ENCODE measurements at regions not wholly inside any gene's neighbourhood (a gene's known extent, or its start where the extent isn't known, plus 50 kb on each side); places are given as distances from the start of the nearest gene placed in this dataset.

DNA sequence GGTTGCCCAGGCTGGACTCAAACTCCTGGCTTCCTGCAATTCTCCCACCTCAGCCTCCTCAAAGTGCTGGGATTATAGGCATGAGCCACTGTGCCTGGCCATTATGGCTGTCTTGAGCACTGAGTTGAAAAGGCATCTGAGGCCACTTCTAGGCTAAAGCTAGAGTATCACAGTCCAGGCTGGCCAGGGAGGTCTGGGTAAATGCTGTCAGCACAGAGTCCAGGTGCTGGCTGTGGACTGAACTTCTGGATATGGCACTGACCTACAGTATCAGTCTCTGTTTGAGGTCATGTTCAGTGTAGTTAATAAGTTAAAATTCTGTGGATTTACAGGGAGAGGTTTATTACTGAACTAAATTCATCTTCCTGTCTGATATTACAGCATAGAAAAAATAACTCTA, 222.5 kb upstream of the TOM1L1 start:
- no peak for TF ChIP-seq TAF1 (IDR thresholded peaks at IDR 0.05; ENCODE audit: low read depth)
- TF ChIP-seq NFIC (IDR thresholded peaks at IDR 0.05): no peak
- no peak for TF ChIP-seq YY1 (IDR thresholded peaks at IDR 0.05; ENCODE audit: low read depth)
- TF ChIP-seq CREB1 (IDR thresholded peaks at IDR 0.05; ENCODE audit: low read depth): no peak
- TF ChIP-seq RAD21 (IDR thresholded peaks at IDR 0.05; ENCODE audit: low read depth): no peak
- TF ChIP-seq EP300 (IDR thresholded peaks at IDR 0.05; ENCODE audit: borderline replicate concordance): no peak
- no peak for TF ChIP-seq EGR1 (IDR thresholded peaks at IDR 0.05)
- TF ChIP-seq, protein P1, sequence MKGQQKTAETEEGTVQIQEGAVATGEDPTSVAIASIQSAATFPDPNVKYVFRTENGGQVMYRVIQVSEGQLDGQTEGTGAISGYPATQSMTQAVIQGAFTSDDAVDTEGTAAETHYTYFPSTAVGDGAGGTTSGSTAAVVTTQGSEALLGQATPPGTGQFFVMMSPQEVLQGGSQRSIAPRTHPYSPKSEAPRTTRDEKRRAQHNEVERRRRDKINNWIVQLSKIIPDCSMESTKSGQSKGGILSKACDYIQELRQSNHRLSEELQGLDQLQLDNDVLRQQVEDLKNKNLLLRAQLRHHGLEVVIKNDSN (IDR thresholded peaks at IDR 0.05): no peak
- no peak for TF ChIP-seq TEAD4 (IDR thresholded peaks at IDR 0.05)
- no peak for TF ChIP-seq CEBPB (IDR thresholded peaks at IDR 0.05)
- TF ChIP-seq, protein P2, sequence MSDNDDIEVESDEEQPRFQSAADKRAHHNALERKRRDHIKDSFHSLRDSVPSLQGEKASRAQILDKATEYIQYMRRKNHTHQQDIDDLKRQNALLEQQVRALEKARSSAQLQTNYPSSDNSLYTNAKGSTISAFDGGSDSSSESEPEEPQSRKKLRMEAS (IDR thresholded peaks at IDR 0.05): no peak
- no peak for TF ChIP-seq FOXM1 (IDR thresholded peaks at IDR 0.05; ENCODE audit: borderline replicate concordance, low read depth)

All from Ishikawa (cell line).